Iris pigment epithelial cell (primary cell): ENCODE measurements at regions not wholly inside any gene's neighbourhood (a gene's known extent, or its start where the extent isn't known, plus 50 kb on each side); places are given as distances from the start of the nearest gene placed in this dataset.
"Not testable (repeated sequence)": the region's sequence is repeated elsewhere in the genome, so short reads cannot be mapped to it uniquely, and the experiment has no call there.

ENCODE experiments used
- DNase-seq: peaks from one replicate; pipeline ENCODE4 v3.0.0-alpha.2; 2011; ENCODE audit warnings: low read depth

- DNase-seq, result no peak
Measured at GRCh38 chr18:59800897-59801296, 98.9 kb upstream of the PMAIP1 start.

- no peak for DNase-seq
Measured at GRCh38 chr18:59799383-59800015, 100.3 kb upstream of the PMAIP1 start.

- DNase-seq, result no peak
Measured at GRCh38 chr18:59795882-59796281, 98.7 kb upstream of the CCBE1 start.

- DNase-seq, result no peak
Measured at GRCh38 chr18:59792353-59792752, 95.1 kb upstream of the CCBE1 start.

- DNase-seq, result not testable (repeated sequence)
Measured at GRCh38 chr18:59790346-59790936, 93.2 kb upstream of the CCBE1 start.

- peak; percentile 28 for DNase-seq
Measured at GRCh38 chr18:59788791-59789106, 91.5 kb upstream of the CCBE1 start.

GRCh38 chr18:59787998-59788790, 91.0 kb upstream of the CCBE1 start:
- peak; percentile 88 for DNase-seq

- DNase-seq, result no peak
Measured at GRCh38 chr18:59784694-59785093, 87.5 kb upstream of the CCBE1 start.

GRCh38 chr18:59783138-59783537, 85.9 kb upstream of the CCBE1 start:
- peak; percentile 78 for DNase-seq

- DNase-seq, result peak; percentile 93
Measured at GRCh38 chr18:59779979-59780378, 82.8 kb upstream of the CCBE1 start.

- DNase-seq, result no peak
Measured at GRCh38 chr18:59778434-59778833, 81.2 kb upstream of the CCBE1 start.

- no peak for DNase-seq
Measured at GRCh38 chr18:59777636-59778035, 80.4 kb upstream of the CCBE1 start.

- peak; percentile 69 for DNase-seq
Measured at GRCh38 chr18:59769129-59769865, 72.1 kb upstream of the CCBE1 start.

- no peak for DNase-seq
Measured at GRCh38 chr18:59768409-59768808, 71.2 kb upstream of the CCBE1 start.

GRCh38 chr18:59767732-59768131, 70.5 kb upstream of the CCBE1 start:
- DNase-seq, result peak; percentile 62

GRCh38 chr18:59765343-59765742, 68.1 kb upstream of the CCBE1 start:
- DNase-seq, result no peak

- DNase-seq, result no peak
Measured at GRCh38 chr18:59764281-59764680, 67.1 kb upstream of the CCBE1 start.

- DNase-seq, result no peak
Measured at GRCh38 chr18:59763541-59764136, 66.4 kb upstream of the CCBE1 start.

- no peak for DNase-seq
Measured at GRCh38 chr18:59760619-59761600, 63.7 kb upstream of the CCBE1 start.

GRCh38 chr18:59760212-59760611, 63.0 kb upstream of the CCBE1 start:
- no peak for DNase-seq

GRCh38 chr18:59758837-59759236, 61.6 kb upstream of the CCBE1 start:
- no peak for DNase-seq
